Right lung (tissue), 2 donors: ENCODE measurements at regions not wholly inside any gene's neighbourhood (a gene's known extent, or its start where the extent isn't known, plus 50 kb on each side); places are given as distances from the start of the nearest gene placed in this dataset.
"Not testable (repeated sequence)": the region's sequence is repeated elsewhere in the genome, so short reads cannot be mapped to it uniquely, and the experiment has no call there.

Experiments used
- DNase-seq, 2 donors: peaks; one replicate each; pipeline ENCODE4 v3.0.0-alpha.2; 2013

DNA sequence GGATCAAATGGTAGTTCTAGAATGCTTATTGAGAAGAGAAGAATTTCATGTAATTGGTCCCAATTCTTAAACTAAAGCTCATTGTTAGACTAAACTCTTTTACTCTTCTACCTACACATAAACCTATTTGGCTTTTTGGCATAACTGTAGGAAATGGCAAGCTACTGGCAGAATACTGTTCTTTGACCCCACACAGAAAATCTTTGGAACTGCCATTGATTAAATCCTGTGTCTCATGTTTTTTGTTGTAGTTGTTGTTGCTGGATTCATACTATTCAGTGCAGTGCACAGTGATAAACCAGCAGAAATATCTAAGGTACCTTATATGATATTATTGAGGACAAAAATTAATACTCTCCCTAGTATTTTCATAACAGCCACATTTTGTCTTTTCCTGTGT, 242.1 kb upstream of the SGK1 start:
- DNase-seq = no peak

DNA sequence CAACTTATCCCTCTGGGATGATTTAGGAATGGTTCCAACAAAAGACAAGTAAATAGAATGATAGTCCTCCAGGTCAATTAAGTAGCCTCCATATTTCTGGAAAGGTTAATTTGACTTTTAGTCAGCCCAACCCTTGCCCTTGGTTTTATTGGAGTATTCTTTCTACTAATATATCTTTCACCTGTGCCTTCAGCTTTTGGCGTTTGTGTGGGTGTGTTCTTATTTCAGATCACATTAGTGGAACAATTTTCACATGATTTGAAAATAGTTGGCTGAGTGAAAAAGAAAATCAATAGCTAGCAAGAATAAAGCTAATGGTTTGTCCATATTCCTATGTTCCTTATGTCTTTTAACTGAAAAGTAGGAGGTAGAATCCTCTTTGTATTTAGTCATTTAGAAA, 239.6 kb upstream of the SGK1 start:
- DNase-seq = no peak

DNA sequence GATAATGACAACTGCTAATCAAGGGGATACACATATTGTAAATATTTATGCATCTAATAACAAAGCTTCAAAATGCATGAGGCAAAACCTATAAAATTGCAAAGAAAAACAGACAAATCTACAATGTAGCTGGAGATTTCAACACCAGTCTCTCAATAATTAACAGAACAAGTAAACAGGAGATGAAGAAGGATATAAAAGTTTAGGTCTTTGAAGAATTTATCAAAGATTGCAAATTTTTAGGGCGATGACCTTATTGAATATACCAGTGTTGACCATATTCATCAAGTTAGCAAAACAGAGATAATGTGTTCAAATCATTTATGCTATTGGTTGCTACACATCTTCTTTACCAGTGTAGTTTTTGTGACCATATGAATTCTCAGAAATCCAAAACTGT, 237.8 kb upstream of the SGK1 start:
- DNase-seq = no peak

DNA sequence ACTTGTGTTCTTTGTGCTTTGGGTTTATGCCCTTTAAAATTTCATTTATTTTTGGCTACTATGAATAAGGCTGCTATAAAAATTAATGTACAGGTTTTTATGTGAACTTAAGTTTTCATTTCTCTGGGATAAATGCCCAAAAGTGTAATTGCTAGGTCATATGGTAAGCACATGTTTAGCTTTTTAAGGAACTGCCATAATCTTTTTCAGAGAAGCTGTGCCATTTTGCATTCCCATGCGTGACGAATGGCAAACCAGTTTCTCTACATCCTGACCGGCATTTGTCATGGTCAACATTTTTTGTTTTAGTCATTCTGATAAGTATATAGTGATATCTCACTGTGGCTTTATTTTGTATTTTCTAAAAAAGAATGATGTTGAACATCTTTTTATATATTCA, 236.0 kb upstream of the SGK1 start:
- DNase-seq = no peak

DNA sequence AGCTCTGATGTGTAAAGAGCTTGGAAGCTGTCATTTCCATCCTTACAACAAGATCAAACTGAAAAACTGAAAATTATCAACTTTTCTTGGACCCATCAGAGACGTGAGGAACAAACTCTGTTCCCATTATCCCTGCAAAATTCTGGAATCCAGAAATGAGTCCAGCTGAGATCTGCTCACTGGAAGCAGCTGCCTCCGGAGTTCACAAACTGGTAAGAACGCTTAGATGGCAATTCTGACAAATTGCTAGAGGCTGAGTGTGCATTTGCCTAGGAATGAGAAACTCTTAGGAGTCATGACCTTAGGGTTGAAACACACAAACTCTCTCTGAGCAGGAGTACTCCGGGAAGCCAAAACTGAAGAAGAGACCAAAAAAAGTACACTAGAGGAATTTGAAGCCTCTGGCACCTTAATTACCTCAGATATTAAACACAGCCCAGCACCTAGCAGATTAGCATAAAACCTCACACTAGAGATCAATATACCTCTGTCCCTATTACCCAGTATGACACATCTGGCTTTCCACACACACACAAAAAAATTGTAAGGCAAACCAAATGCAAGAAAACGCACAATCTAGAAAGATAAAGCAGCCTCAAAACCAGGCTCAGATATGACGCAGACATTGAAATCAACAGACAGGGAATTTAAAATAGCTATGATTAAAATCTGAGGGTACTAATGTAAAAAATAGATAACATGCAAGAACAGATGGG, 233.5 kb upstream of the SGK1 start:
- DNase-seq = no peak

DNA sequence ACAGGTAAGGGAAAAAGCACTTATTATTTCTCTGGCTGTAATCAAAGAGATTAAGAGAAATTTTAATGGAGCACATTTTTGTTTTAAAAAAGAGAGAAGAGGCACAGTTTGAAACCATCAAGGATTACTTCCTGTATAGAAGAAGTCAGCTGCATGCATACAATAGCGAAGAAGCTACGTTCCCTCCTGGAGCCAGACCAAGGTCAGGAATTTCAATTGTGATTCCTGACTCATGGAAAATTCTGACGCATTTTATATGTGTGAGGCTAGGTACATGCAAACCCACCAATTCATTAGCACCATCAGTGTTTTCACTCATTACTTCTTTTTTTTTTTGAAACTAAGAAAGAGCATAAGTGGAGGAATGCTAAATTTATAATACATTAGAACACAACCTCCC, 232.7 kb upstream of the SGK1 start:
- no peak for DNase-seq

DNA sequence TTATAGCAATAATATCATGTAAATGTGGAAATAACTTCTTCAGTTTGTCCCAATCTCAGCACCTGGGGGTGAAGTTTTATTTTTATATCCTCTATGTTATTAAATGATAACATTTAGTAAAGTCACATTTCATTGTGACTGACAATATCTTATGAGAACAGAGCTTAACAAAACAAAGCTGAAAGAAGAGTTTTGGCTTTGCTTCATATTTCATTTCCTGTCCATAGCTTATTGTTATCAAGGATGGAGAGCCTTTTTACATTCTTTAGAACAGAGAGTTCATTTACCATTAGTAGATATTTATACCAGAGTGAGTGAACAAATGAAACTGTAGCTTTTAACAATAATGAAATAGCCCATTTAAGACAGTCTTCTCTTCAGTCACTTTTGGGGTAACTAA, 231.9 kb upstream of the SGK1 start:
- no peak for DNase-seq

DNA sequence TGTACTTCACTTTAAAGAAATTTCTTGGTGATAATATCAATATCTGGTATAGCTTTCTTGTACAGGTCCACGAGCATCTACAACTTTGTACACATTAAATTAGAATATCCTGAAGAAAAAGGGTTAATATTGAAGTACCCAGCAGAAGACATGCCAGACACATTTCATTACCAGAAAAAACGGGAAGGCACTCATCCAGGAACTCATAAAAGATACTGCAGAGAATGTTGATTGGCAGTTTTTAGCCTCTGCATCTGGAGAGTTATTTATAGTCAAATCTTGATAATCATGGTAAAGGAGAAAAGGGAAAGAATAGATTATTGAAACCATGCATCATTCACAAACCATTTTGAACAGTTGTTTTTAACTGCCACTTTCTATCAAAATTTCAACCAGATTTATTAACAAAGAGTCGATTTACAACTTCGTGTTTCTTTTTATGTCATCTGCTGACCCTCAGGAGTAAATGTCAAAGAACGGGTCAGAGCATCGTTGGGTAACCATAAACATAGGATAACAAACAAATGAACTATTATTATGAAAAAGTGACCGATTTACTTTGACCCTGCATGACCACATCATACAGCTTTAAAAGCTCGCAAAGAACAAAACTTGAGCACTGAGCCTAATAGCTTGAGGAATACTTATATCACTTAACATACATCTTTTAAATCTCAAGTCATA, 229.2 kb upstream of the SGK1 start:
- no peak for DNase-seq

DNA sequence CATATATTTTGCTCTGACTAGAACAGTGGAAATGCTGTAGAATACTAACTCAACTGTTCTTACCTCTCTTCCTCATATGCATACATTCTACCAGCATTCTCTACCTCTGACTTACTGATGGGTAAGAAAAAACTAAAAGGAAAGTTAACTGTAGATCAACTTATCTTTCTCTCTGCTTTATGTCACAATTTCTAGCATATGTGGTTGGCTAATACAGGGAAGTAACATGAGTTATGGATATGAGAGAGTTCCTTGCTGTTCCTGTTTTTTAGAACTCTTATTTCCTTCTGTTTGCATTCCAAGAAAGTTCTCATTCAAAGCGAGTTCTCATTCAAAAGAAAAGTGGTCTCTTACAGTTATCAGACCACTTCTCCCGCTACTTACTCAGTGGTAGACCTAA, 226.8 kb upstream of the SGK1 start:
- no peak for DNase-seq

DNA sequence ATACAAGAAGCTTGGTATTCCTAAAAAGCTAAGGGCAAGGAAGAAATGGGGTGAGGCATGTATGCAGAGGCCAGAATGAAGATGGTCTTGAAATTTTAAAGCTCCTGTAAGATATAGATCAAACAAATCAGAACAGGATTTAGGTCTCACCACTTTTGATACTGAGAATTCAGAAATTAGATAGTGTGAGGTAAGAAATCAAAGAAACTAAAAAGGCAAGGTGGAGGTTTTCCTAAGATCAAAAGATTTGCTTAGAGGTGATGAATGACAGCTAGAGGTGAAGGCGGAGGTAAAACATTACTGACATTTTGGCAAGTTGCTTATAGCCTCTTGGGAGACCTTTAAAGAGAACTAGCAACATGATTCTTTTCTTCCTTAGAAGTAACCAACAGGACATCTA, 225.2 kb upstream of the SGK1 start:
- DNase-seq = no peak

DNA sequence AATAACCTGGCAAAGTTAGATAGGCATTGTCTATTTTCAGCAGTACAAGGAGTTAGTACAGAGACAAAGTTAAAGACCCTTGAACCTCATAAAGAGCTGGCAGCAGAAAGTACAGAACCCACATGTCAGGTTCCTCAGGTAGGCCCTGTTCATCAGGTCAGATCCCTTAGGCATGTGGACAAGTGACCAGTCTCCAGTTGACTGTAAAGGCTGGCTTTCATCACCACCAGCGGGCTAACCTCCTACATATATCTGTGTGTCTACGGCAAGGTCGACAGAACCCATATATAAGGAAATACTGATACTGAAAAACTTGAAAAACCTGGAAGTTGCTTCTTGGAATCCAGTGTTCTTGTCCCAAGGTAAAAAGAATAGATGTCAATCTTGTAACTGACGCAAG, 223.1 kb upstream of the SGK1 start:
- DNase-seq = no peak

DNA sequence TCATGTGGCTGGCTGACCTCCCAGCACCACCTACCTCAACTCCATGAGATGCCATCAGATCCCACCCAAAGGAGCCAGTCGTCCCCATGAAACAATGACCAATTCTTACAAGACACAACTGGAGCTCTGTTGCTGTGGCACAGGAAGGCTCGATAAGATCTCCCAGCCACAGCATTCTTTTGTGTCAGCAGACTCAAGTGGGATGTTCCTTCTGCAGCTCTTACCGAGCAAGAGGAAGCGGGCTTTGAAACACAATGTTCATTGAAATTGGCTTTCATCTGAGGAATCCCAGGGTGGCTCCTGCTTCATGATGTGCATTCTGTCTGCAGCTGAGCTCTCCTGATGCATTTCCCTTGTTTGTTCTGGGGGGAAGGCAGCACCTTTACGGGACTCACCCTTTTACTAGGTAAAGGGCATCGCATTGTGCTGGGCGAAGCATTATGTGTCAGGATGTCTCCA, 222.0 kb upstream of the SGK1 start:
- no peak for DNase-seq

DNA sequence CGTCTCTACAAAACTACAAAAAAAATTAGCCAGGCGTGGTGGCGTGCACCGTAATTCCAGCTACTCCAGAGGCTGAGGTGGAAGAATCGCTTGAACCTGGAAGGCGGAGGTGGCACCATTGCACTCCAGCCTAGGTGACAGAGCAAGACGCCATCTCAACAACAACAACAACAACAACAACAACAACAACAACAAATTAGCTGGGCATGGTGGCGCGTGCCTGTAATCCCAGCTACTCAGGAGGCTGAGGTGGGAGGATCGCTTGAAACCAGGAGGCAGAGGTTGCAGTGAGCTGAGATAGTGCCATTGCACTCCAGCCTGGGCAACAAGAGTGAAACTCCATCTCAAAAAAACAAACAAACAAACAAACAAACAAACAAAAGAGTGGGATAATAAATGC, 219.9 kb upstream of the SGK1 start:
- not testable (repeated sequence) for DNase-seq

DNA sequence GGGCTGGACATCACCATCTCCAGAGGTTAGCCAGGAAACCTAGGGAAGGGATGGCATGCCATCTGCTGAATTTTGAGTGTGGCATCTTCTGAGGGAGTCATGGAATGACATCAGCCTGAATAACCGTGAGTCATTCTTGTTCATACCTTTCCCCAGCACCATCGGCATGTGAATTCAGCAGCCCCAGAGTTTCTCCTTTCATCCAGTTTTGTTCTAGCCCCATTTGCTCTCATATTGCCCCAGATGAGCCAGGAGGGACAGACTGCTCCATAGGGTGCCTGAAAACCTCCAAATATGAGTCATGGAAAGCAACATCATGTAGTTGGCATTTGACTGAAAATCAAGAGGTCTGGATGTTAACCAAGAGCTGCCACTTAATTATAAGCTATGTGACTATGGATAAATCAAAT, 219.2 kb upstream of the SGK1 start:
- DNase-seq = no peak

DNA sequence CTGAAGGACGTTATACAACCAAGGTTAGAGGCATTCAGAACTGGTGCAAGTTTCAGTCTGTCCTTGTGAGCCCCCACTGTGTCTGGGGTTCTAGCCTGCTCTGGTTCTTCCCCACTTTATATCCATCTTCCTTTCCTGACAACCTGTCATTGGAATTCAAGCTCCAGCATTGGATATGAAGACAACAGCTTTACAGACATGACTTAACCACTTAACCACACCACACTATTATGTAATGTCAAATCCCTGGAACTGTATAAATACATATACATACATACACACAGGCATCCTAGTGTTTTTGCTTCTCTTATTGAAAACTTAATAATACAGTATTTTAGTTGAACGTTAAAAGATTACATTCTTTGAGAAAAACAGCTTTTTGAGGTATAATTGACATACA, 217.9 kb upstream of the SGK1 start:
- DNase-seq = no peak

DNA sequence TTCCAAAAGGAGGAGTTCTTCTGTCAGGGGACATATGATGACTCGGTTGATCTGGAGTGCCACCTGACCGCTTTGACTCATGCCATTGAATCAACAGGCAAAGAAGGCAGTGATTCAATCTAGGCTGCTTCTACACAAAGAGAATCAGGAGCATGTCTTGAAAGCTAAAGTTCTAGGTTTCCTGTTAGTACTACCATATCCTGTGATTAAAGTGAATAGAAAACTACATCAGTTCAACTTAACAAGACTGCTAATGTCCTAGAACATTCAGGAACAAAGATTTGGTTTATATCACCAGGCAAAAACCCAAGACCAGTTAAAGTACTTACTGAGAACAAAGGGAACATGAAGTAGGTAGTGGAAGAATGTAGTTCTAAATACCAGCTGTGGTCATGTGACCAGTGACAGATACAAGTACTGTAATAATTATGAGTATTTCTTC, 216.8 kb upstream of the SGK1 start:
- no peak for DNase-seq

DNA sequence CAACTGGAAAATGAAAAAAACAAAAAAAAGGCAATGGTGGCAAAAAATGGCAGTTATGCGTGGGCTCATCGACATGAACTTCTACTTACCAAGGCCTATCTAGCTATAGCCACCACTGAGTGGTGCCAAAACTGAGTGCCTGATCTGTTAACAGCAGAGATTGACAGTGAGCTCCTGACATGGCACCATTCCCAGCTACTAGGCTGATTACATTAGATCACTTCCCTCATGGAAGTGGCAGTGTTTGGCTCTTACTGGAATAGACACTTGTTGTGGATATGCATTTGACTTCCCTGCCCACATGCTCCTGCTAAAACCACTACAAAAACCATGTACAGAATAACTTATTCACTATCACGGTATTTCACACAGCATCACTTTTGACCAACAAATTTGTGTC, 216.1 kb upstream of the SGK1 start:
- no peak for DNase-seq

DNA sequence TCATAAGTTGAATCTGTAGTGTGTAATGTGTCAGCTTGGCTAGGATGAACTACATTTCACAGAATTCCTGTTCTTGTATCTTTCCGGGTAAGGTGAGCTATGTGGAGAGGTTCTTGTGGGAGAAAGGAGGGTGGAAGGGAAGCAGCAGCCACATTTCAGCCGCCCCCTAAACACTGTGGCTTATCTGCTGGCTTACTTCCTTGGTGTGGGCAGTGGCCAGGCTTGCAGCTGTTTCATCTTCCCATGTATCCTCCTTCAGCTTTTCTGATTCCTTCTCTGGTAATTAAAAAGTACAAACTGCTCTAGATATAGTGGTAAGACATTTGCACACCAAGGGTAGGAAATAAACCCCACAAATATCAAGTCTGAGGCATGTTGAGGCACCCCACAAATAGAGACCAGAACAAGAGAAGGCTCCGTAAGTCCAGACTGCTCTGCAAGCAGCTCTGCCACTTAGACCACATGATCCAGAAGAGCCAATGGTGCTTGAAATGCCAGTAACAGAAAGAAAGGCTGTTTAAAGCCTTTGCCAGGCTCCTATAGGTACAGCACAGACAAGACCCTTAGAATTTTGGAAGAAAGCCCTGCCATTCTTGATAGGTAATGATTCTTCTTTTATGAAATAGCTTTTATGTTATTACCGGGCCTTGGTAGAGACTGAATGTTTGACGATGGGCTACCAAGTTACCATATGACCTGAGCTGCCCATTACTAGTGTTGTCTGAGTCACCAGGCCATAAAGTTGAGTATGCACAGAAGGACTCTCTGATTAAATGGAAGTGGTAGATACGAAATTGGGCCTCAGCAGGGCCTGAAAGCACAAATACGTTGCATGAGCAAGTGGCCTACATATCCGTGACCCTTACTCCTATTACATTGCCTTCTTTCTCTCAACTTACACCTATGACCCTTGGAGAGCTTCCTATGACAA, 215.0 kb upstream of the SGK1 start:
- no peak for DNase-seq

DNA sequence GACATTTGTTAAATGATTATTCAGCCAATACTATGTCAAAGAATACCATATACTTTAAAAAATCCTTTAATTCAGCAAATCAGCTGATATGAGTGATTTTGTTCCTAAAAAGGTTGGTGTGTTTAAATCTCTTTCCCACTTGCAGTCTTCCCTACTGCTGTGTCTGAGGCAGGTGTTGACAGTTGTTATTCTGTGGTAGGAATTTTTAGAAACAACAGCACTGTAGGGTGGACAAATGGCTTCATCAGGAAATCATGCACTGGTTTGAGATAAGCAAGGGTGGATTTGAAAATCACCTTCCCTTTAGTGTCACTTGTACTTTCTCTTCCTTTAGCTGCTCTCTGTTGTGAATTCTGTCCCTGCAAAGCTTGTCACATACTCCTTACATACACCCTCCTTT, 213.7 kb upstream of the SGK1 start:
- DNase-seq = no peak

DNA sequence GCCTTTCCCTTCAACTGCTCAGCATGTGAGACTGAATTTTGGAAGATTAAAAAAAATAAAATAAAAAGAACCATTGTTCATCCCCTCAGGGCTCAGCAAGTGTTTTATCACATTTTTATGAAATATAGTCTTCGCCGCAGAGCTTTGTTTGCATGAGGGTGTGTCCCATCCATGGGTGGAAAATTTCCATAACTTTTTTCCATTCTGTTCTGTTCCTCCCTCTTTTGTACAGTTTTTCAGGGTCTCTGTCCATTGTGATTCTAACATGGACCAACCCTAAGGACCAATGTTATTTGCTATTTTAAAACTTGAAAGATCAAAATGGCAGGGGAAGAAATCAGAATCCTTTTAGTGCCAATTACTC, 213.3 kb upstream of the SGK1 start:
- DNase-seq = no peak

DNA sequence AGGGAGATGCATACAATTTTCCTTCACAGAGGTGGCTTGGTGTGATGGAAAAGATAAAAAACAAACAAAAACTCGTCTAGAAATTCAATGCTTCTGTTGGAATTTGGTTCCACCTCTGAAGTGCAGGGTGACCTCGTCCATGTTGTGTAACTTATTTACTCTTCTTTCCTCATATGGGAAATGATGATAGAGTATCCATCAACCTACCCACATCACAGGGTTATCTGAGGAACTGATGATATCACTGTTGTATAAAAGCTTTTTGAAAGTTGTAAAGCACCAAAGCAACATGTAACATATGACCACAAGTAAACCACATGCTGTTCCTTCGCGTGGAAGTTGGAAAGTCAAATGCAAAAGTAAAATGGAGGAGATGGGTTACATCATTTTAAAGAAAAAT, 212.0 kb upstream of the SGK1 start:
- DNase-seq = no peak

DNA sequence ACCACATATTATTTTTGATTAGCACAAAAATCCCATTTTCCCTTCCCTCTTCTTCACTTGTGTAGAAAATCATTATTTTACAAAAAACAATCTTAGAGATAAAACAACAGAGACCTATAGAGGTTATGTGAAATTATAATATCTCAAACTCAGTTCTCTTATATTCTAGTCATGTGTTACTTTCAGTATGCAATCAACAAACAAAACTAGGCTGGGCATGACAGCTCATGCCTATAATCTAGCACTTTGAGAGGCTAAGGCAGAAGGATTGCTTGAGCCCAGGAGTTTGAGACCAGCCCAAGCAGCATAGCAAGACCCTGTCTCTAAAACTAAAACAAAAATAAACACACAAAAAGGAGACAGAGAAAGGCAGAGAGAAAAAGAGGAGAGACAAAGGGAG, 211.4 kb upstream of the SGK1 start:
- no peak for DNase-seq
